SU-DHL-6 (cell line): ENCODE measurements at regions not wholly inside any gene's neighbourhood (a gene's known extent, or its start where the extent isn't known, plus 50 kb on each side); places are given as distances from the start of the nearest gene placed in this dataset.

Experiments used
- CTCF ChIP-seq: fragments of 200-600 bp; sonication (generic); IDR thresholded peaks from one replicate; pipeline ENCODE4 v1.5.1; 2017; ENCODE audit warnings: antibody characterized with exemption, mild to moderate bottlenecking, low read length, moderate library complexity; ENCODE audit not compliant: insufficient read depth, poor library complexity, severe bottlenecking
- EZH2phosphoT487 ChIP-seq: fragments of 200-600 bp; sonication (generic), shearing (Covaris generic); conservative IDR thresholded peaks from 2 replicates; pipeline ENCODE4 v1.6.1; 2018; ENCODE audit warnings: mild to moderate bottlenecking, antibody characterized with exemption, low read length, moderate library complexity, mixed read lengths

- TF ChIP-seq CTCF (no peak), EZH2phosphoT487 (no peak)
Measured at GRCh38 chr20:16194617-16195360, 378.5 kb downstream of the KIF16B start.
